ENCODE measurements at regions not wholly inside any gene's neighbourhood (a gene's known extent, or its start where the extent isn't known, plus 50 kb on each side); places are given as distances from the start of the nearest gene placed in this dataset.

DNA sequence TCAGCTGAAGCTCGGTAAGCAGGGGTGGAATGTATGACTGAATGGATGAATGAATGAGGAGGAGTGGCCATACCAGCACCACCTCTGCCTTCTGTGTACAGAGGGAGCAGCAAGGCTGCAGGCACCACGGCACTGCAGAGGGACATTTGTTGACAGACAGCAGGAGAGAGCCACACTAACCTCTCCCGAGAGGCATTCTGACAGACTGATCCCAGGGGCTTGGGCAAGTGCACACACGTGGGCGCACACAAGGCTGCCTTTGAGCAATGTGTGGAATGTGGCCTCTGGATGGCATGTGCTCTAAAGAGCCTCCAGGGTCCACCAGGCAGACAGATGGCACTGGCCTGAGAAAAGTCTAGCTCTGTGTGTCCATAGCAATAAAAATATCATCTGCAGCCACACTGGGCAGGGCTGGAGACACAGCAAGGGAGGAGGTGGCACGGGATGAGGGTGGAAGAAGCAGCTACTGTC lies 111.8 kb downstream of the ACTL7B start (continued):
- TF ChIP-seq HINFP (CRISPR knock-in tag; IDR thresholded peaks at IDR 0.05; ENCODE audit: low read depth) (no peak), ZNF577 (CRISPR knock-in tag; IDR thresholded peaks at IDR 0.05; ENCODE audit: borderline replicate concordance, low read depth) (no peak), ZBTB34 (CRISPR knock-in tag; IDR thresholded peaks at IDR 0.05) (no peak), REL (CRISPR knock-in tag; conservative IDR thresholded peaks at IDR 0.05) (no peak), ZNF282 (IDR thresholded peaks at IDR 0.05; ENCODE audit: partially characterized antibody) (no peak), ZNF703 (CRISPR knock-in tag; IDR thresholded peaks at IDR 0.05; ENCODE audit: borderline replicate concordance) (no peak), ZNF337 (CRISPR knock-in tag; IDR thresholded peaks at IDR 0.05; ENCODE audit: borderline replicate concordance, low read depth) (no peak), ZFYVE20 (CRISPR knock-in tag; IDR thresholded peaks at IDR 0.05; ENCODE audit: borderline replicate concordance, low read depth) (no peak), IRX3 (CRISPR knock-in tag; IDR thresholded peaks at IDR 0.05; ENCODE audit: borderline replicate concordance, low read depth) (no peak), GZF1 (CRISPR knock-in tag; IDR thresholded peaks at IDR 0.05) (no peak), FOXO1 (CRISPR knock-in tag; IDR thresholded peaks at IDR 0.05) (peak; percentile 32; the same call in 1 of the 2 replicates), TERF1 (CRISPR knock-in tag; IDR thresholded peaks at IDR 0.05) (no peak), CBX1 (IDR thresholded peaks at IDR 0.05; ENCODE audit: low read depth) (peak; percentile 56), JUN (CRISPR knock-in tag; IDR thresholded peaks at IDR 0.05) (no peak), ZNF570 (CRISPR knock-in tag; IDR thresholded peaks at IDR 0.05; ENCODE audit: borderline replicate concordance) (no peak), ZNF691 (CRISPR knock-in tag; IDR thresholded peaks at IDR 0.05; ENCODE audit: borderline replicate concordance, low read depth) (no peak), ZNF136 (CRISPR knock-in tag; IDR thresholded peaks at IDR 0.05; ENCODE audit: low read depth) (no peak), SOX5 (CRISPR knock-in tag; IDR thresholded peaks at IDR 0.05; ENCODE audit: borderline replicate concordance) (peak; percentile 25; the same call in 1 of the 2 replicates)
- TF ChIP-seq, protein P1, sequence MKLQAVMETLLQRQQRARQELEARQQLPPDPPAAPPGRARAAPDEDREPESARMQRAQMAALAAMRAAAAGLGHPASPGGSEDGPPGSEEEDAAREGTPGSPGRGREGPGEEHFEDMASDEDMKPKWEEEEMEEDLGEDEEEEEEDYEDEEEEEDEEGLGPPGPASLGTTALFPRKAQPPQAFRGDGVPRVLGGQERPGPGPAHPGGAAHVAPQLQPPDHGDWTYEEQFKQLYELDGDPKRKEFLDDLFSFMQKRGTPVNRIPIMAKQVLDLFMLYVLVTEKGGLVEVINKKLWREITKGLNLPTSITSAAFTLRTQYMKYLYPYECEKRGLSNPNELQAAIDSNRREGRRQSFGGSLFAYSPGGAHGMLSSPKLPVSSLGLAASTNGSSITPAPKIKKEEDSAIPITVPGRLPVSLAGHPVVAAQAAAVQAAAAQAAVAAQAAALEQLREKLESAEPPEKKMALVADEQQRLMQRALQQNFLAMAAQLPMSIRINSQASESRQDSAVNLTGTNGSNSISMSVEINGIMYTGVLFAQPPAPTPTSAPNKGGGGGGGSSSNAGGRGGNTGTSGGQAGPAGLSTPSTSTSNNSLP (IDR thresholded peaks at IDR 0.05; ENCODE audit: low read depth, low read length) = no peak
- TF ChIP-seq, protein P2, sequence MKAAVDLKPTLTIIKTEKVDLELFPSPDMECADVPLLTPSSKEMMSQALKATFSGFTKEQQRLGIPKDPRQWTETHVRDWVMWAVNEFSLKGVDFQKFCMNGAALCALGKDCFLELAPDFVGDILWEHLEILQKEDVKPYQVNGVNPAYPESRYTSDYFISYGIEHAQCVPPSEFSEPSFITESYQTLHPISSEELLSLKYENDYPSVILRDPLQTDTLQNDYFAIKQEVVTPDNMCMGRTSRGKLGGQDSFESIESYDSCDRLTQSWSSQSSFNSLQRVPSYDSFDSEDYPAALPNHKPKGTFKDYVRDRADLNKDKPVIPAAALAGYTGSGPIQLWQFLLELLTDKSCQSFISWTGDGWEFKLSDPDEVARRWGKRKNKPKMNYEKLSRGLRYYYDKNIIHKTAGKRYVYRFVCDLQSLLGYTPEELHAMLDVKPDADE (CRISPR knock-in tag; IDR thresholded peaks at IDR 0.05) = no peak
- TF ChIP-seq, protein P3, sequence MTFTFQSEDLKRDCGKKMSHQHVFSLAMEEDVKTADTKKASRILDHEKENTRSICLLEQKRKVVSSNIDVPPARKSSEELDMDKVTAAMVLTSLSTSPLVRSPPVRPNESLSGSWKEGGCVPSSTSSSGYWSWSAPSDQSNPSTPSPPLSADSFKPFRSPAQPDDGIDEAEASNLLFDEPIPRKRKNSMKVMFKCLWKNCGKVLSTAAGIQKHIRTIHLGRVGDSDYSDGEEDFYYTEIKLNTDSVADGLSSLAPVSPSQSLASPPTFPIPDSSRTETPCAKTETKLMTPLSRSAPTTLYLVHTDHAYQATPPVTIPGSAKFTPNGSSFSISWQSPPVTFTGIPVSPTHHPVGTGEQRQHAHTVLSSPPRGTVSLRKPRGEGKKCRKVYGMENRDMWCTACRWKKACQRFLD (CRISPR knock-in tag; IDR thresholded peaks at IDR 0.05; ENCODE audit: borderline replicate concordance) = no peak

Measured in HepG2 (cell line).